Astrocyte of the cerebellum (primary cell): ENCODE measurements at regions not wholly inside any gene's neighbourhood (a gene's known extent, or its start where the extent isn't known, plus 50 kb on each side); places are given as distances from the start of the nearest gene placed in this dataset.

Experiments used
- DNase-seq: peaks from one replicate; pipeline ENCODE4 v3.0.0-alpha.2; 2011; ENCODE audit warnings: low read depth
- H3K4me3 ChIP-seq: 2 replicates; pipeline ENCODE4 v1.5.1; 2011; ENCODE audit warnings: mild to moderate bottlenecking, low read depth, low read length, moderate library complexity
- in situ Hi-C: cut with HindIII; loops from 2 replicates; pipeline ENCODE4 v1.10.0; 2017; ENCODE audit warnings: low sequenced_read_pairs
- TF ChIP-seq, protein P1 (sequence below): IDR thresholded peaks from 2 replicates; pipeline ENCODE4 v1.5.1; 2012; ENCODE audit warnings: low read length, low read depth, moderate library complexity, mild to moderate bottlenecking; ENCODE audit errors: missing control alignments

DNA sequence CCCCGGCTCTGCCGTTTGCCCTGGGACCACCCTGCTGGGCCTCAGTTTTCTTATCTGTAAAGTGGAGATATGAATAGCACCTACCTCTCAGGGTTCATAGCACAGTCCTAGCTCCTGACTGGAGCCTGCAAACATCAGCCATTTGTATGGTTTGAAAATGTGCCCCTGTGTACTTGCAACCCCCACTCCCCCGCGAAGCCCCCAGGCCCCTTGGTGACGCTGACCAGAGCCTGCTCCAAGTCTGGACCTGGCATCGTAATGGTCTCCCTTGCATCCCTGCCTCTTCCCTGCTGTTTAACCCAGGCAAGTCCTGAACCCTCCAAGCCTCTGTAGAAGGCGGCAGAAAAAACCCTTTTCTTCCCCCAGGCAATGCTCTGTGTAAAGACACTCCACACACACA is 128.0 kb downstream of the IRF8 start:
- TF ChIP-seq, protein P1, sequence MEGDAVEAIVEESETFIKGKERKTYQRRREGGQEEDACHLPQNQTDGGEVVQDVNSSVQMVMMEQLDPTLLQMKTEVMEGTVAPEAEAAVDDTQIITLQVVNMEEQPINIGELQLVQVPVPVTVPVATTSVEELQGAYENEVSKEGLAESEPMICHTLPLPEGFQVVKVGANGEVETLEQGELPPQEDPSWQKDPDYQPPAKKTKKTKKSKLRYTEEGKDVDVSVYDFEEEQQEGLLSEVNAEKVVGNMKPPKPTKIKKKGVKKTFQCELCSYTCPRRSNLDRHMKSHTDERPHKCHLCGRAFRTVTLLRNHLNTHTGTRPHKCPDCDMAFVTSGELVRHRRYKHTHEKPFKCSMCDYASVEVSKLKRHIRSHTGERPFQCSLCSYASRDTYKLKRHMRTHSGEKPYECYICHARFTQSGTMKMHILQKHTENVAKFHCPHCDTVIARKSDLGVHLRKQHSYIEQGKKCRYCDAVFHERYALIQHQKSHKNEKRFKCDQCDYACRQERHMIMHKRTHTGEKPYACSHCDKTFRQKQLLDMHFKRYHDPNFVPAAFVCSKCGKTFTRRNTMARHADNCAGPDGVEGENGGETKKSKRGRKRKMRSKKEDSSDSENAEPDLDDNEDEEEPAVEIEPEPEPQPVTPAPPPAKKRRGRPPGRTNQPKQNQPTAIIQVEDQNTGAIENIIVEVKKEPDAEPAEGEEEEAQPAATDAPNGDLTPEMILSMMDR = no peak
- no peak for DNase-seq
- in situ Hi-C loops = no loop called here
- no peak overlapping the region for H3K4me3 ChIP-seq

DNA sequence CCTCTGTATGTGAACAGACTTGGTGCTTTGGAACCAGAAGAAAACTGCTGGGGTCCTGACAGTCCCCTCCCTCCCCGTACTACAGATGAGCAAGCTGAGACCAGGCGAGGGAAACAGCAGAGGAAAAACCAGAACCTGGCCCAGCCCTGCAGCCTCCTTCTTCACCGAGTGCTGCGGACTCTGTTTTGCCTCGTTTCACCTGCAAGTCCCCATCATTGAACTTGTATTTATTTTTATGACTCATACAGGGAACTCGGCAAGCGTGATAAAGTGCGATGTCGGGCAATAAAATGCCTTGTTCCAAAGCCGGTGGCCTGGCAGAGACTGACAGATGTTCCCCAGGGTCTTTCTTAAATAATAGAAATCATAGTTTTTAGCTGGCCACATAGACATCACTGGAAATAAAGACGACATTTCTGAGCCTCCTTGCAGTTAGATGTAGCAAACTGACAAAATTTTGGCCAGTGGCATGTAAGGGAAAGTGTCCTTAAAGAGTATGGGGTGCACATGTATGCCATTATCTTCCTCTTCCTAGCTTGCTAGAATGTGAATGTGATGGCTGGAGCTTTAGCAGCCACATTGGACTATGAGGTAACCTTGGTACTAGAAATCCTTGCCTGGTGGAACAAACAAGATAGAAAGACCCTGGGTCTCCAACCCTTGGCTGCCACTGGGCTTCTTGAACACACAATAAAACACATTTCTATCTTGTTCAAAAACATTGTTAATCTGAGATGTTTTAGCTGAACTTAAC is 128.6 kb downstream of the IRF8 start:
- in situ Hi-C loops = no loop called here
- DNase-seq = no peak
- no peak overlapping the region for H3K4me3 ChIP-seq
- TF ChIP-seq, protein P1 = no peak

GRCh38 chr16:86029131-86029741 is 130.3 kb downstream of the IRF8 start:
- TF ChIP-seq, protein P1 = no peak
- DNase-seq = no peak
- no peak overlapping the region for H3K4me3 ChIP-seq
- in situ Hi-C loops = no loop called here

DNA sequence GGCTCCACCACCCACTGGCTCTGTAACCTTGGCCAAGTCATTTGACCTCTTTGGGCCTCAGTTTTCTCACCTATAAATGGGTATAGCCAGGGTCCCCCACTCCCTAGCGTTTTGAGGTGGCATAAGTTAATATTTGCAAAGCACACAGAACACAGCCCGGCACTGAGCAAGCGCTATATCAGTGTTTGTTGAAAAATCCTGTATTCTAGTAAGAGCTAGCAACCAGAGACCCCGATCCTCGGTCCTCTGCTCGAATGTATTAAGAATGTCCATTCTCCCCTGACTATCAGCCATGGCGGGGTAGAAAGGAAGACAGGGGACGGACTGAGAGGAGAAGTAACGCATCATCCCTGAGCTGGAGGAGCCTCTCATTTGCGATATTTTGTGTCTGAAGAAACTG is 131.2 kb downstream of the IRF8 start:
- no peak overlapping the region for H3K4me3 ChIP-seq
- DNase-seq = no peak
- in situ Hi-C loops = no loop called here
- TF ChIP-seq, protein P1 = no peak

DNA sequence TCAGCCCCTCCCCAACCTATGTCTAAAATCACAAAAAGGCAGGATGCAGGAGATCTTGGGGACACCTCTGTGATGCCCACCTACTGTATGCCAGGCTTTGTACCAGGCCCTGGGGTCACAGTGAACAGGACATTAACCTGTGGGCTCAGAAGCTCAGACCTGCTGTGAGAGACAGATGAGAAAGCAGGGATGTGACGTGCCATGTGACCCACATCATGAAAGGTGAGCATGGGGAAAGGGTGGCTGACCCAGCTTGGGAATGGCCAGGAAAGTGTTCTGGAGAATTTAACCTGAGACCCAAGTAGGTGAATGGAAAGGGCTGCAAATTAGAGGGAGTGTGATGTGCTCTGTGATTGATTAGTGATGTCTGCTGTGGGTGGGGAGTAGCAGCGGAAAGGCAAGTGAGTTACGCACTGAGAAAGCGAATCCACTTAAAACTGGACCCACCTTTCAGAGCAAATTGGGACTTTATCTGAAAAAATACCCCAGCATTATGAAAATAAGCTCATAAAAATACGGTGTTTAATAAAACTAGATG is 132.2 kb downstream of the IRF8 start:
- in situ Hi-C loops = no loop called here
- H3K4me3 ChIP-seq = no peak overlapping the region
- no peak for DNase-seq
- TF ChIP-seq, protein P1 = no peak

DNA sequence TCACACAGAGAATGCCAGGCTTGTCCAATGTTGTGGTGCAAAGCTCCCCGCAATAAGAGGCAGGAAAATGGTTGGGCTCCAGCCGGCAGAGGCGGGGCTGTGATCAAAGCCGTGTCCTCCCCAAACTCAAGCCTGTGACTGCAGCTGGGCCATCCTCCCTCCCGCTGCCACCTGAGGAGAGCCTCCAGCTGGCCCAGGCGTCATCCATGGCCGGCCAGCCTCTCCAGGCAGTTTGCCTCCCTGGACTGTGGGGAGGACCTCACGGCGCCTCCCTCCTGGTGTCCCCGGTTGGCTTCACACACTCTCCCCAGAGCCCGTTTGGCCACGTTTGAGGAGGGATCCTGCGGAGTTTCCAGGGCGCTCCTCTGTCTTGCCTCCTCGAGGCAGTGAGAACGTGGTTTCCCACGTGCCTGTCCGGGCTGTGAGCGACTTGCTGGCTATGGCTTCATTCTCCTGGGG is 134.1 kb downstream of the IRF8 start:
- no peak for DNase-seq
- H3K4me3 ChIP-seq = no peak overlapping the region
- TF ChIP-seq, protein P1 = no peak
- in situ Hi-C loops = no loop called here
